Body of pancreas (tissue), 4 donors: ENCODE measurements at regions not wholly inside any gene's neighbourhood (a gene's known extent, or its start where the extent isn't known, plus 50 kb on each side); places are given as distances from the start of the nearest gene placed in this dataset.

Experiments used
- POLR2A ChIP-seq, 3 donors: fragments of 450-650 bp; IDR thresholded peaks; one replicate each; pipeline ENCODE4 v1.6.1; 2016; ENCODE audit warnings: antibody characterized with exemption in 3 of 3, mild to moderate bottlenecking in 2 of 3
- TF ChIP-seq, protein P1 (sequence below), 7 experiments: fragments of 450-650 bp in 4 of 7; fragments of 200-600 bp in 3 of 7; sonication (generic) in 3 of 7; IDR thresholded peaks; one replicate each; pipeline ENCODE4 v1.5.1; 2016 to 2019; ENCODE audit warnings: antibody characterized with exemption in 7 of 7

- TF ChIP-seq, protein P1, sequence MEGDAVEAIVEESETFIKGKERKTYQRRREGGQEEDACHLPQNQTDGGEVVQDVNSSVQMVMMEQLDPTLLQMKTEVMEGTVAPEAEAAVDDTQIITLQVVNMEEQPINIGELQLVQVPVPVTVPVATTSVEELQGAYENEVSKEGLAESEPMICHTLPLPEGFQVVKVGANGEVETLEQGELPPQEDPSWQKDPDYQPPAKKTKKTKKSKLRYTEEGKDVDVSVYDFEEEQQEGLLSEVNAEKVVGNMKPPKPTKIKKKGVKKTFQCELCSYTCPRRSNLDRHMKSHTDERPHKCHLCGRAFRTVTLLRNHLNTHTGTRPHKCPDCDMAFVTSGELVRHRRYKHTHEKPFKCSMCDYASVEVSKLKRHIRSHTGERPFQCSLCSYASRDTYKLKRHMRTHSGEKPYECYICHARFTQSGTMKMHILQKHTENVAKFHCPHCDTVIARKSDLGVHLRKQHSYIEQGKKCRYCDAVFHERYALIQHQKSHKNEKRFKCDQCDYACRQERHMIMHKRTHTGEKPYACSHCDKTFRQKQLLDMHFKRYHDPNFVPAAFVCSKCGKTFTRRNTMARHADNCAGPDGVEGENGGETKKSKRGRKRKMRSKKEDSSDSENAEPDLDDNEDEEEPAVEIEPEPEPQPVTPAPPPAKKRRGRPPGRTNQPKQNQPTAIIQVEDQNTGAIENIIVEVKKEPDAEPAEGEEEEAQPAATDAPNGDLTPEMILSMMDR (IDR thresholded peaks at IDR 0.05): no peak
- TF ChIP-seq POLR2A (IDR thresholded peaks at IDR 0.05): no peak
Measured at GRCh38 chr12:98421316-98421715, 94.1 kb upstream of the TMPO start.
